Fibroblast of skin of abdomen (primary cell): ENCODE measurements at regions not wholly inside any gene's neighbourhood (a gene's known extent, or its start where the extent isn't known, plus 50 kb on each side); places are given as distances from the start of the nearest gene placed in this dataset.

Source experiments
- DNase-seq: peaks from one replicate; pipeline ENCODE4 v3.0.0-alpha.2; 2013

GRCh38 chr12:100675432-100675831 is 101.9 kb downstream of the GAS2L3 start:
- DNase-seq: peak; percentile 42

GRCh38 chr12:100681074-100681473 is 107.6 kb downstream of the GAS2L3 start:
- DNase-seq: no peak

- no peak for DNase-seq
Observed at GRCh38 chr12:100682178-100682577, 108.7 kb downstream of the GAS2L3 start.

GRCh38 chr12:100687686-100688085 is 106.9 kb upstream of the ANO4 start:
- no peak for DNase-seq

GRCh38 chr12:100688451-100688864 is 106.1 kb upstream of the ANO4 start:
- DNase-seq: no peak

GRCh38 chr12:100692502-100692901 is 102.1 kb upstream of the ANO4 start:
- no peak for DNase-seq

GRCh38 chr12:100698518-100698917 is 96.1 kb upstream of the ANO4 start:
- DNase-seq: no peak

- no peak for DNase-seq
Observed at GRCh38 chr12:100699209-100699608, 95.4 kb upstream of the ANO4 start.

- no peak for DNase-seq
Observed at GRCh38 chr12:100703337-100703736, 91.2 kb upstream of the ANO4 start.

GRCh38 chr12:100703868-100704267 is 90.7 kb upstream of the ANO4 start:
- DNase-seq: no peak

GRCh38 chr12:100706033-100706432 is 88.5 kb upstream of the ANO4 start:
- DNase-seq: peak; percentile 27

- DNase-seq: no peak
Observed at GRCh38 chr12:100708591-100708990, 86.0 kb upstream of the ANO4 start.

GRCh38 chr12:100715976-100716944 is 78.3 kb upstream of the ANO4 start:
- DNase-seq: no peak

- DNase-seq: peak; percentile 12
Observed at GRCh38 chr12:100716945-100717732, 77.4 kb upstream of the ANO4 start.

- no peak for DNase-seq
Observed at GRCh38 chr12:100717733-100718067, 76.9 kb upstream of the ANO4 start.

GRCh38 chr12:100718187-100718586 is 76.4 kb upstream of the ANO4 start:
- peak; percentile 18 for DNase-seq

GRCh38 chr12:100720016-100720654 is 74.4 kb upstream of the ANO4 start:
- no peak for DNase-seq

GRCh38 chr12:100721169-100721568 is 73.4 kb upstream of the ANO4 start:
- no peak for DNase-seq

GRCh38 chr12:100724071-100724470 is 70.5 kb upstream of the ANO4 start:
- DNase-seq: no peak

- DNase-seq: peak; percentile 17
Observed at GRCh38 chr12:100733817-100734593, 60.6 kb upstream of the ANO4 start.

- no peak for DNase-seq
Observed at GRCh38 chr12:100737168-100737567, 57.4 kb upstream of the ANO4 start.

GRCh38 chr12:100738086-100738485 is 56.5 kb upstream of the ANO4 start:
- DNase-seq: no peak
